HCT116 (cell line): ENCODE measurements at regions not wholly inside any gene's neighbourhood (a gene's known extent, or its start where the extent isn't known, plus 50 kb on each side); places are given as distances from the start of the nearest gene placed in this dataset.

ENCODE experiments used
- EZH2 ChIP-seq: fragments of 200-600 bp; sonication (generic); IDR thresholded peaks from 2 replicates; pipeline ENCODE4 v1.6.1; 2017; ENCODE audit warnings: antibody characterized with exemption, mixed run types
- TF ChIP-seq, protein P1 (sequence below), 3 experiments: fragments of 200-600 bp in 1 of 3; sonication (generic) in 1 of 3; IDR thresholded peaks in 2 of 3; conservative IDR thresholded peaks in 1 of 3; 2 replicates each; pipeline ENCODE4 v1.5.1; 2012 to 2017; ENCODE audit warnings: low read depth in 2 of 3, low read length in 2 of 3, antibody characterized with exemption in 1 of 3, borderline replicate concordance in 1 of 3, control low read depth in 1 of 3, mild to moderate bottlenecking in 1 of 3, mixed read lengths in 1 of 3, mixed run types in 1 of 3, moderate library complexity in 1 of 3; ENCODE audit not compliant: insufficient read depth in 1 of 3

- no peak for TF ChIP-seq EZH2
- TF ChIP-seq, protein P1, sequence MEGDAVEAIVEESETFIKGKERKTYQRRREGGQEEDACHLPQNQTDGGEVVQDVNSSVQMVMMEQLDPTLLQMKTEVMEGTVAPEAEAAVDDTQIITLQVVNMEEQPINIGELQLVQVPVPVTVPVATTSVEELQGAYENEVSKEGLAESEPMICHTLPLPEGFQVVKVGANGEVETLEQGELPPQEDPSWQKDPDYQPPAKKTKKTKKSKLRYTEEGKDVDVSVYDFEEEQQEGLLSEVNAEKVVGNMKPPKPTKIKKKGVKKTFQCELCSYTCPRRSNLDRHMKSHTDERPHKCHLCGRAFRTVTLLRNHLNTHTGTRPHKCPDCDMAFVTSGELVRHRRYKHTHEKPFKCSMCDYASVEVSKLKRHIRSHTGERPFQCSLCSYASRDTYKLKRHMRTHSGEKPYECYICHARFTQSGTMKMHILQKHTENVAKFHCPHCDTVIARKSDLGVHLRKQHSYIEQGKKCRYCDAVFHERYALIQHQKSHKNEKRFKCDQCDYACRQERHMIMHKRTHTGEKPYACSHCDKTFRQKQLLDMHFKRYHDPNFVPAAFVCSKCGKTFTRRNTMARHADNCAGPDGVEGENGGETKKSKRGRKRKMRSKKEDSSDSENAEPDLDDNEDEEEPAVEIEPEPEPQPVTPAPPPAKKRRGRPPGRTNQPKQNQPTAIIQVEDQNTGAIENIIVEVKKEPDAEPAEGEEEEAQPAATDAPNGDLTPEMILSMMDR (IDR thresholded peaks at IDR 0.05 in 2 of 3, conservative IDR thresholded peaks at IDR 0.05 in 1 of 3; ENCODE audit: borderline replicate concordance in 1 of 3, insufficient read depth in 1 of 3, low read depth in 2 of 3, low read length in 2 of 3): no peak
Observed at GRCh38 chr4:125507141-125507540, 192.4 kb downstream of the FAT4 start.
